ENCODE measurements at regions not wholly inside any gene's neighbourhood (a gene's known extent, or its start where the extent isn't known, plus 50 kb on each side); places are given as distances from the start of the nearest gene placed in this dataset.

- no peak for DNase-seq
Measured at GRCh38 chr20:62527781-62528180, 52.0 kb upstream of the GATA5 start.

DNA sequence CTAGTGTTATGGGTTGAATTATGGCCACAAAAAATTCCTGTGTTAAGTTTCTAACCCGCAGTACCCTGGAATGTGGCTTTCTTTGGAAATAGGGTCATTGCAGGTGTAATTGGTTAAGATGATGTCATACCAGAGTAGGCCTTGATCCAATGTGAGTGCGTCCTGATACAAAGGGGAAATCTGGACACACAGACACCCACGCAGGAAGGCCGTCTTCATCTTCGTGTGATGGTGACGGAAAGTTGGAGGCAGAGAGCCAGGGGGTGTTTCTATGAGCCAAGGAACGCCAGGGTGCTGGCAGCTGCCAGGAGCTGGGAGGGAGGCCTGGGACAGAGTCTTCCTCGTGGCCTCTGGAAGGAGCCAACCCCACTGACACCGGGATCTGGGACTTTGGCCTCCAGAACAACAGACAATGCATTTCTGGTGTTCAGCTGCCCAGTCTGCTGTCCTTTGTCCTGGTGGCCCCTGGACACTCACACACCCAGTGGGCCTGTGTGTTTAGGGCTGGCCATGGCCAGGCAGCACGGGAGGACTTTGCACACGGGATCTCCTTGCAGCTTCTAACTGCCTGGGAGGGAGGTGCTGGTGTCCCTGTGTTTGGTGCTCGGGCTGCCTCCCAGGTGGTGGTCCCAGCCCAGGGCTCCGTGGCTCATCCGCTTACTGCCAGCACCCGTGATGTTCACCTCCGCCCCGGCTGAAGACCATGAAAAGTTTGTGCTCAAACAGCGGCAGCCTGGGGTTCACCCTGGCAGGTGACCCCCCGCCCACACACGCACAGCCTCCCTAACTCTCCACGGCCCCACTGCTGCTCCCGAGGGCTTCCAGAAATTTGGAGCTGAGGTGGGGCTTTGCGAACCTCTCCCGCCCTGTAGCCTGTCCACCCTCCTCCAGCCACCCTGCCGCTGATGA lies 53.4 kb upstream of the GATA5 start:
- DNase-seq, result no peak

DNA sequence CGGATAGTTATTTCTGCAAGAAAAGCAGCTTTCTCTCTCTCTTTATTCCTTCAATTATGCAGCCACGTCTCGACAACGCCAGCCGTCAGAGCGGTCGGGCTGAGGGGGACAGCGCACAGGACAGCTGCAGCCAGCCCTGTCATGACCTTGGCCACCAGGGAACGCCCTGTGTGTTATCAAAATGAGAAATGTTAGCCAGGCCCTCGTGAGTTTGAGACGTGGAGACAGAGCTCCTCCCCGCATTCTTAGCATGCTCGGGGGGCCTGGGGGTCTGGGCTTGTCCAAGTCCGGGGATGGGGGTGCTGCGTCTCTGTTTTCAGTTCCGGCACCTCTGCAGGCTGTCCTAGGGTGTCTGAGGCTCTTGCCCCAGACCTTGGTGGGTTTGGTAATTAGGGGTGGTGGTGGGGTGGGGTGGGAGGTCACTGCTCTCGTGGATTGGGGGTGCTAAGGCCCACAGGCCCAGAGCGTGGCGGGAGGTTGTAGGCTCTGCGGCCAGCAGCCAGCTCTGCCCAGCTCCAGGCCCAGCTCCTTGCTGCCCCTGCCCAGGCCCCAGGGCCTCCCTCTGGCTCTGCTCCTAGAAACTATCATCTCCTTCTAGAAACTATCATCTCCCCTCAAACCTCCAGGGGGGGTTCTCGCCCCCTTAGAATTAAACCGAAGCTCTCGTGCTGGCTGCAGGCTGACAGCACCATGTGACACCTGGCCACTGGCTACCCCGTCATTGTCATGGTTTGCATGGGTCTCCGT lies 54.3 kb upstream of the GATA5 start:
- no peak for DNase-seq

- no peak for DNase-seq
Measured at GRCh38 chr20:62530643-62531032, 54.8 kb upstream of the GATA5 start.

- no peak for DNase-seq
Measured at GRCh38 chr20:62531046-62531838, 55.4 kb upstream of the GATA5 start.

DNA sequence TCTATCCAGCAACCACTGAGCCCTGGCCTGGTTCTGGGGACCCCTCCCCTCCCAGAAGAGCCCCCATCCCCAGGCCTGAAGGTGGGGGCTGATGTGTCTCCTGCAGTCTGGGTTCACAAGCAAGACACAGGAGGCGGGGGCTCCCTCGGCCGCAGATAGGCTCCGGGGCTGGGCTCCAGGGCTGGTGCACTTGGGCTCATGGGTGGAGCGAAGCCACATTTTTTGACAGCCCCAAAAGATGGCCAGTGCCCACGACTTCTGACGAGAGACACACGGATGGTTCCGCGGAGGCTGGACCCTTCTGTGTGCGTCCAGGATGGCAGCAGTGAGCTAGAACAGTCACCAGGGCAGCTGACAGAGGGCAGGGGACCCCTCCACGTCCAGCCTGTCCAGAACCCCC lies 57.1 kb upstream of the GATA5 start:
- no peak for DNase-seq

GRCh38 chr20:62533591-62534495 lies 58.0 kb upstream of the GATA5 start:
- no peak for DNase-seq

DNA sequence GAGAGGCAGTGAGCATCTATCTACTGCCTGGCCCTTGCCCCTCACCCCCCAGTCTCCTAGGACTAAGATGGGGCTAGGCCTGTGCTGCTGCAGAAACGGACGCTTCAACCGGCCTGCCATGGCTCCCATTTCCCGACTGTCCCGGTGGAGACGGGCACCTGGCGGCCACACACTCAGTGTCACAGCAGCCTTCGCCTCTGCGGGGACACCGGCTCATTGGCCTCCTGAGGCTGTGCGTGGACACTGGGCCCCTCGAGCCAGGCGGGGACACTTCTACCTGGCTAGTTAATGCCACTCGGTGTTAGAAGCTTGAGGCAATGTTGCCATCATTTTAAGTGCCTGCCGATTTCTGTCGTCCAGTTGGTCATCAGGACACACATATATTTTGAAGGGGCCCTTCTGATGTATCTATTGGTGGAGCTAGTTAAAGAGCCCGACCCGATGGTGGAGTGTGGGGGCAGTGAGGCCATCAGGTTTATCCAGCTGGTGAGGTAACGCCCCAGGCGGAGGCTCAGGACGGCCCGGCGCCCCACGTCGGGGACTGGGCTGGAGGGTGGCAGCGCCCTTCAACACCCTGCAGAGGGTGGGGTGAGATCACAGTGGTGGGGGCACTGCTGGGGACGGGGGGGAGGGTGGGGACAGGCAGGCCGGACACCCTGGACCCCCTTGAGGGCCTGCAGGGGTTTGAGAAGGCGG lies 58.9 kb upstream of the GATA5 start:
- DNase-seq, result no peak

DNA sequence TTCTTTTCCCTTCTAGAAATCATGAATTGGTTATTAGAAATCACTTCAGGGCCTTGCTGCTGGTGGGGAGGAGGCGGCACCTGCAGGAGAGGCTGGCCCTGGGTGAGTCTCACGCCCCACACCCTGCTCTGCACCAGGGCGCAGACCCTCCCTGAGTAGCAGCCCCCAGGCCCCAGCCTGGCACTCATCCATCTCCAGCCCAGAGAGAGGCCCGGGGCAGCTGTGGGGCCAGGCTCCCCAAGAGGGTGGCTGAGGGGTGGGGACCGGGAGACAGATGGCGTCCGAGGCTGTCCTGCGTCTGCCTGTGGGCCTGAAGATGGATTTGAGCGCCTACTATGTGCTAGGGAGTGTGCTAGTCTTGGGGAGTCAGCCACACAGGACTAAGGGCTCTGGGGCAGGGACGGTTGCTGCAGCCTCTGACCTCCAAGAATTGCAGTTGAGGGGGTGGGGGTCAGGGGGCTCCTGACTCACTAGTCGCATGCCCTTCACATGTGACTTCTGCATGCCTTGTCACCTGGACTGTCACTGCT lies 59.6 kb upstream of the GATA5 start:
- DNase-seq, result no peak

GRCh38 chr20:62535964-62536363 lies 60.2 kb upstream of the GATA5 start:
- DNase-seq, result no peak

DNA sequence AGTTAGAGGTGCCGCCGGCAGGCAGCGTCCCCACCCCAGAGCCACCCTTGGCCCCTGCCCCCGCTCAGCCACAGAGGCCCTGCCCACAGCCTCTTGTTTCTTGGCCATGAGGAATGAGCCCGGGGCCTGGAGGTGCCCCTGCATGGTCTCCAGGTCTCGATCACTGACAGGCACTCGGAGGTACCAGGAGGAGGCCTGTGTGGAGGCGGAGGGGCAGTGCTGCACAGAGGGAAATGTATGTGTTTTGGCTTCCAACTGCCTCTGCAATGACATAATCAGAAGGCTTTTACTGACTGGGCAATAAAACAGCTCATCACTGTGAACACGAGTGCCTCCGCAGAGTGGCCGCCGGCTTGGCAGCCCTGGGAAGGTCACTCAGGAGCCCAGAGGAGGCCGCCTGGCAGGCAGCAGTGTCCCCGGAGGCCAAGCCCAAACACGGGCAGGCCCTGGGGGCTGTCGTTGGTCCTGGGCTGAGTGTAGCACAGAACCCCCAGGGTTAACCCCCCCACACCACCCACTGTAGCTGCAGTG lies 61.1 kb upstream of the GATA5 start:
- no peak for DNase-seq

GRCh38 chr20:62537649-62538292 lies 62.0 kb upstream of the GATA5 start:
- no peak for DNase-seq

GRCh38 chr20:62539198-62540045 lies 63.6 kb upstream of the GATA5 start:
- no peak for DNase-seq

DNA sequence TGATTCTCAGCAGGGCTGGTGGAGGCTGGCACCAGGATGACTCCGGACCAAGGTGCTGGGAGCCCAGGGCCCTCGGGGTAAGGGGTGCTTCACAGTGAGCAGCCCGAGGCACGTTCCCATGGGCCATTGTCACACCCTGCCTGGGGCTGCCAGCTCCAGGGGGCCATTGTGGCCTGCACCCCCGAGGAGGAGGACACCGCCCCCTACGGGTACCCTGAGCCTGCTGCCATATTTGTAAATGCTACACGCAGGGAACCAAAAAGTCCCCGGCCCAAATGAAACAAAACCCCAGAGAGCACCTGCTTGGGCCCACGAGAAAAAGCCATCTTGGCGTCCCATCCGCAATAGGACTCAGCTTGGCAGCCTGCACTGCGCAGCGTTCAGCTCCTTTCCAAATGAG lies 64.7 kb upstream of the GATA5 start:
- no peak for DNase-seq

DNA sequence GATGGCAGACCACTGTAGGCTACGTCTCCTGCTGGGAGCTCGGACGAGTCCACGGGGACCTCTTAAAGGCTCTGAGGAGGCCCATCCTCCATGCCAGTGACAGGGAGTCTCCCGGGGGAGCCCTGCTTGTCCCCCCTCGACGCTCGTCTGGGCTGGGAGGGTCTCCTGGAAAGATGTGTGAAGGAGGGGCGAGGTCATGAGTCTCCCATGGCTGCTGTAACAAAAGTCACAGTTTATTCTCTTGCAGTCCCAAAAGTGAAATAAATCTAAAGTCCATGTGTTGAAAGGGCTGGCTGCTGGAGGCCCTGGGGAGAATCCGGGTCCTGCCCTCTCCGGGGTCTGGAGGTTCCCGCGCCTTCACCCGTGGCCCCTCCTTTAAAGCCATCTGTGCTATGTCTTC lies 67.1 kb upstream of the GATA5 start:
- no peak for DNase-seq

- DNase-seq, result no peak
Measured at GRCh38 chr20:62543470-62544302, 67.9 kb upstream of the GATA5 start.

GRCh38 chr20:62544505-62545055 lies 68.8 kb upstream of the GATA5 start:
- DNase-seq, result no peak

- DNase-seq, result no peak
Measured at GRCh38 chr20:62545271-62545670, 69.5 kb upstream of the GATA5 start.

All from fibroblast of upper back skin (primary cell).